WTC11 (cell line): ENCODE measurements at regions not wholly inside any gene's neighbourhood (a gene's known extent, or its start where the extent isn't known, plus 50 kb on each side); places are given as distances from the start of the nearest gene placed in this dataset.

ENCODE experiments used
- ATAC-seq: fragments of 200-7000 bp; cut with Tn5 transposase; 2 replicates; pipeline ENCODE4 v1.10.0; 2021; ENCODE audit warnings: mild to moderate bottlenecking, moderate library complexity
- CTCF ChIA-PET: fragments of 300-600 bp; sonication (Branson Sonifier 250); formaldehyde crosslinking; loops from one replicate; lab custom pipeline; 2021; ENCODE audit warnings: antibody characterized with exemption; lab: Charles Lee
- POLR2A ChIA-PET: fragments of 350-600 bp; sonication (Branson Sonifier 250); formaldehyde crosslinking; loops from one replicate; lab custom pipeline; 2021; ENCODE audit warnings: antibody characterized with exemption; lab: Charles Lee
- DNase-seq: peaks from one replicate; pipeline ENCODE4 v3.0.0; 2021; ENCODE audit warnings: low spot score
- H3K27ac Mint-ChIP-seq: 2 replicates; pipeline ENCODE4 v1.8.0; 2021; ENCODE audit warnings: mixed read lengths
- H3K27me3 Mint-ChIP-seq: 2 replicates; pipeline ENCODE4 v1.8.0; 2021; ENCODE audit warnings: low read depth, mild to moderate bottlenecking, moderate library complexity, mixed read lengths
- H3K36me3 Mint-ChIP-seq: 2 replicates; pipeline ENCODE4 v1.8.0; 2021; ENCODE audit warnings: mixed read lengths
- H3K4me1 Mint-ChIP-seq: 2 replicates; pipeline ENCODE4 v1.8.0; 2022; ENCODE audit warnings: mixed read lengths
- H3K4me3 Mint-ChIP-seq: 2 replicates; pipeline ENCODE4 v1.8.0; 2021; ENCODE audit warnings: mild to moderate bottlenecking, moderate library complexity, mixed read lengths
- H3K9me3 Mint-ChIP-seq: 2 replicates; pipeline ENCODE4 v1.8.0; 2021; ENCODE audit warnings: mixed read lengths
- CBFB ChIP-seq: sonication (generic); formaldehyde crosslinking; IDR thresholded peaks from 2 replicates; pipeline ENCODE4 v1.8.1; 2022; ENCODE audit warnings: mild to moderate bottlenecking, low read depth, missing genetic modification reagents
- CREB1 ChIP-seq: sonication (generic); formaldehyde crosslinking; IDR thresholded peaks from 2 replicates; pipeline ENCODE4 v1.8.0; 2023; ENCODE audit warnings: mild to moderate bottlenecking, missing genetic modification reagents
- E2F4 ChIP-seq: sonication (generic); formaldehyde crosslinking; IDR thresholded peaks from 2 replicates; pipeline ENCODE4 v1.8.1; 2022; ENCODE audit warnings: low read depth, mild to moderate bottlenecking, moderate library complexity, missing genetic modification reagents, borderline replicate concordance
- FOXJ3 ChIP-seq: sonication (generic); formaldehyde crosslinking; IDR thresholded peaks from 2 replicates; pipeline ENCODE4 v1.9.0; 2021; ENCODE audit warnings: missing genetic modification reagents, mild to moderate bottlenecking, borderline replicate concordance
- GRHL2 ChIP-seq: fragments of 250-450 bp; sonication (Bioruptor Pico); IDR thresholded peaks from 2 replicates; pipeline ENCODE4 v1.8.0; 2022; ENCODE audit warnings: mild to moderate bottlenecking, moderate library complexity; ENCODE audit not compliant: insufficient replicate concordance, severe bottlenecking
- JAZF1 ChIP-seq: fragments of 250-450 bp; sonication (Bioruptor Pico); IDR thresholded peaks from 2 replicates; pipeline ENCODE4 v1.9.0; 2021; ENCODE audit warnings: moderate library complexity, mild to moderate bottlenecking, inconsistent platforms
- MXD4 ChIP-seq: fragments of 250-450 bp; sonication (Bioruptor Pico); IDR thresholded peaks from 2 replicates; pipeline ENCODE4 v1.8.0; 2021; ENCODE audit warnings: mild to moderate bottlenecking, moderate library complexity, borderline replicate concordance
- NFATC4 ChIP-seq: fragments of 250-450 bp; sonication (Bioruptor Pico); IDR thresholded peaks from 2 replicates; pipeline ENCODE4 v1.9.0; 2021; ENCODE audit warnings: mild to moderate bottlenecking
- RELA ChIP-seq: sonication (generic); formaldehyde crosslinking; IDR thresholded peaks from 2 replicates; pipeline ENCODE4 v1.8.1; 2022; ENCODE audit warnings: missing genetic modification reagents, mild to moderate bottlenecking, borderline replicate concordance
- RORB ChIP-seq: fragments of 250-450 bp; sonication (Bioruptor Pico); IDR thresholded peaks from 2 replicates; pipeline ENCODE4 v1.9.0; 2021; ENCODE audit warnings: mild to moderate bottlenecking
- USF2 ChIP-seq: sonication (generic); formaldehyde crosslinking; IDR thresholded peaks from 2 replicates; pipeline ENCODE4 v1.8.1; 2023; ENCODE audit warnings: mild to moderate bottlenecking, missing genetic modification reagents, moderate library complexity
- ZMAT4 ChIP-seq: fragments of 250-450 bp; sonication (Bioruptor Pico); IDR thresholded peaks from 2 replicates; pipeline ENCODE4 v1.9.0; 2021; ENCODE audit warnings: mild to moderate bottlenecking
- ZNF138 ChIP-seq: sonication (generic); formaldehyde crosslinking; conservative IDR thresholded peaks from 2 replicates; pipeline ENCODE4 v1.8.1; 2022; ENCODE audit warnings: mild to moderate bottlenecking, moderate library complexity, missing genetic modification reagents
- ZNF232 ChIP-seq: sonication (generic); formaldehyde crosslinking; IDR thresholded peaks from 2 replicates; pipeline ENCODE4 v1.8.0; 2022; ENCODE audit warnings: mild to moderate bottlenecking, missing genetic modification reagents
- ZNF317 ChIP-seq: sonication (generic); formaldehyde crosslinking; IDR thresholded peaks from 2 replicates; pipeline ENCODE4 v1.8.1; 2023; ENCODE audit warnings: low read depth, mild to moderate bottlenecking, moderate library complexity, missing genetic modification reagents, borderline replicate concordance
- ZSCAN18 ChIP-seq: fragments of 250-450 bp; sonication (Bioruptor Pico); IDR thresholded peaks from 2 replicates; pipeline ENCODE4 v2.1.2; 2022; ENCODE audit warnings: mild to moderate bottlenecking, moderate library complexity
- TF ChIP-seq, protein P1 (sequence below): sonication (generic); formaldehyde crosslinking; conservative IDR thresholded peaks from 2 replicates; pipeline ENCODE4 v1.8.1; 2023; ENCODE audit warnings: mild to moderate bottlenecking, low read depth, missing genetic modification reagents, moderate library complexity
- TF ChIP-seq, protein P2 (sequence below): sonication (generic); formaldehyde crosslinking; IDR thresholded peaks from 2 replicates; pipeline ENCODE4 v1.8.1; 2023; ENCODE audit warnings: mild to moderate bottlenecking, missing genetic modification reagents, borderline replicate concordance

- no peaks in the 10 kb centered on the region for H3K27me3 Mint-ChIP-seq
- ChIA-PET POLR2A (no interaction called here), CTCF (no interaction called here)
- H3K36me3 Mint-ChIP-seq = 0 out of 2 replicates have a peak, but pooled peaks cover 3% of the 10 kb centered on the region
- H3K27ac Mint-ChIP-seq = no peak overlapping the region
- no peak for TF ChIP-seq NFATC4 (CRISPR knock-in tag)
- no peak for TF ChIP-seq ZNF138 (CRISPR knock-in tag)
- TF ChIP-seq ZMAT4 (CRISPR knock-in tag) = no peak
- TF ChIP-seq, protein P1, sequence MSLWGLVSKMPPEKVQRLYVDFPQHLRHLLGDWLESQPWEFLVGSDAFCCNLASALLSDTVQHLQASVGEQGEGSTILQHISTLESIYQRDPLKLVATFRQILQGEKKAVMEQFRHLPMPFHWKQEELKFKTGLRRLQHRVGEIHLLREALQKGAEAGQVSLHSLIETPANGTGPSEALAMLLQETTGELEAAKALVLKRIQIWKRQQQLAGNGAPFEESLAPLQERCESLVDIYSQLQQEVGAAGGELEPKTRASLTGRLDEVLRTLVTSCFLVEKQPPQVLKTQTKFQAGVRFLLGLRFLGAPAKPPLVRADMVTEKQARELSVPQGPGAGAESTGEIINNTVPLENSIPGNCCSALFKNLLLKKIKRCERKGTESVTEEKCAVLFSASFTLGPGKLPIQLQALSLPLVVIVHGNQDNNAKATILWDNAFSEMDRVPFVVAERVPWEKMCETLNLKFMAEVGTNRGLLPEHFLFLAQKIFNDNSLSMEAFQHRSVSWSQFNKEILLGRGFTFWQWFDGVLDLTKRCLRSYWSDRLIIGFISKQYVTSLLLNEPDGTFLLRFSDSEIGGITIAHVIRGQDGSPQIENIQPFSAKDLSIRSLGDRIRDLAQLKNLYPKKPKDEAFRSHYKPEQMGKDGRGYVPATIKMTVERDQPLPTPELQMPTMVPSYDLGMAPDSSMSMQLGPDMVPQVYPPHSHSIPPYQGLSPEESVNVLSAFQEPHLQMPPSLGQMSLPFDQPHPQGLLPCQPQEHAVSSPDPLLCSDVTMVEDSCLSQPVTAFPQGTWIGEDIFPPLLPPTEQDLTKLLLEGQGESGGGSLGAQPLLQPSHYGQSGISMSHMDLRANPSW (CRISPR knock-in tag) = no peak
- no peak for TF ChIP-seq MXD4 (CRISPR knock-in tag)
- TF ChIP-seq CREB1 (CRISPR knock-in tag) = no peak
- TF ChIP-seq FOXJ3 = no peak
- no peak for DNase-seq
- peaks cover 12% of the 10 kb centered on the region for H3K9me3 Mint-ChIP-seq
- no peak overlapping the region for H3K4me3 Mint-ChIP-seq
- no peaks in the 10 kb centered on the region for H3K4me1 Mint-ChIP-seq
- ATAC-seq = no peak
These were observed 728.8 kb downstream of the RPS29 start for GRCh38 chr14:48857366-48857765.

DNA sequence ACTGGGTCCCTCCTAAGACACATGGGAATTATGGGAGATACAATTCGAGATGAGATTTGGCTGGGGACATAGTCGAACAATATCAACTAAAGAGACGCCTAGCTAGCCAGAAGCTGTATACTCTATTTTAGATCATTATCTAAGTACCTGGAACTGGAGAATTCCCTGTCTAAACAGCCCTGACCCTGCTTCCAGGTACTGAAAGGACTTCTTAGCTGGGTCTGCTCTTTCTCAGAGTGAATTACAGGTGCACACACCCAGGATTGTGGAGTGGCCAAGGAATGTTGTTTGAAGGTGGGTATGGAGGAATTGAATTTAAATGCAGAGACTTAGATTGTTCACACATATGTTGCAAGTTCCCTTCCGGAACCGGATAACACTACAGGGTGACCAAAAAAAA lies 733.0 kb downstream of the RPS29 start:
- DNase-seq = no peak
- peaks cover 7% of the 10 kb centered on the region; the same call in 1 of the 2 replicates for H3K36me3 Mint-ChIP-seq
- H3K4me1 Mint-ChIP-seq = no peaks in the 10 kb centered on the region
- ChIA-PET CTCF (no interaction called here), POLR2A (no interaction called here)
- H3K4me3 Mint-ChIP-seq = no peak overlapping the region
- no peaks in the 10 kb centered on the region for H3K27me3 Mint-ChIP-seq
- ATAC-seq = no peak
- H3K27ac Mint-ChIP-seq = no peak overlapping the region
- H3K9me3 Mint-ChIP-seq = peaks cover 22% of the 10 kb centered on the region
- TF ChIP-seq ZNF232 (CRISPR knock-in tag) = no peak
- no peak for TF ChIP-seq ZNF317 (CRISPR knock-in tag)
- no peak for TF ChIP-seq FOXJ3
- TF ChIP-seq MXD4 (CRISPR knock-in tag) = no peak
- no peak for TF ChIP-seq GRHL2 (CRISPR knock-in tag)
- no peak for TF ChIP-seq JAZF1 (CRISPR knock-in tag)
- TF ChIP-seq USF2 (CRISPR knock-in tag) = no peak
- TF ChIP-seq, protein P2, sequence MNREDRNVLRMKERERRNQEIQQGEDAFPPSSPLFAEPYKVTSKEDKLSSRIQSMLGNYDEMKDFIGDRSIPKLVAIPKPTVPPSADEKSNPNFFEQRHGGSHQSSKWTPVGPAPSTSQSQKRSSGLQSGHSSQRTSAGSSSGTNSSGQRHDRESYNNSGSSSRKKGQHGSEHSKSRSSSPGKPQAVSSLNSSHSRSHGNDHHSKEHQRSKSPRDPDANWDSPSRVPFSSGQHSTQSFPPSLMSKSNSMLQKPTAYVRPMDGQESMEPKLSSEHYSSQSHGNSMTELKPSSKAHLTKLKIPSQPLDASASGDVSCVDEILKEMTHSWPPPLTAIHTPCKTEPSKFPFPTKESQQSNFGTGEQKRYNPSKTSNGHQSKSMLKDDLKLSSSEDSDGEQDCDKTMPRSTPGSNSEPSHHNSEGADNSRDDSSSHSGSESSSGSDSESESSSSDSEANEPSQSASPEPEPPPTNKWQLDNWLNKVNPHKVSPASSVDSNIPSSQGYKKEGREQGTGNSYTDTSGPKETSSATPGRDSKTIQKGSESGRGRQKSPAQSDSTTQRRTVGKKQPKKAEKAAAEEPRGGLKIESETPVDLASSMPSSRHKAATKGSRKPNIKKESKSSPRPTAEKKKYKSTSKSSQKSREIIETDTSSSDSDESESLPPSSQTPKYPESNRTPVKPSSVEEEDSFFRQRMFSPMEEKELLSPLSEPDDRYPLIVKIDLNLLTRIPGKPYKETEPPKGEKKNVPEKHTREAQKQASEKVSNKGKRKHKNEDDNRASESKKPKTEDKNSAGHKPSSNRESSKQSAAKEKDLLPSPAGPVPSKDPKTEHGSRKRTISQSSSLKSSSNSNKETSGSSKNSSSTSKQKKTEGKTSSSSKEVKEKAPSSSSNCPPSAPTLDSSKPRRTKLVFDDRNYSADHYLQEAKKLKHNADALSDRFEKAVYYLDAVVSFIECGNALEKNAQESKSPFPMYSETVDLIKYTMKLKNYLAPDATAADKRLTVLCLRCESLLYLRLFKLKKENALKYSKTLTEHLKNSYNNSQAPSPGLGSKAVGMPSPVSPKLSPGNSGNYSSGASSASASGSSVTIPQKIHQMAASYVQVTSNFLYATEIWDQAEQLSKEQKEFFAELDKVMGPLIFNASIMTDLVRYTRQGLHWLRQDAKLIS = no peak
- TF ChIP-seq E2F4 (CRISPR knock-in tag) = no peak
- TF ChIP-seq CBFB (CRISPR knock-in tag) = no peak
- no peak for TF ChIP-seq RORB (CRISPR knock-in tag)
- no peak for TF ChIP-seq ZSCAN18 (CRISPR knock-in tag)
- TF ChIP-seq RELA = no peak
